ENCODE measurements at regions not wholly inside any gene's neighbourhood (a gene's known extent, or its start where the extent isn't known, plus 50 kb on each side); places are given as distances from the start of the nearest gene placed in this dataset.

DNA sequence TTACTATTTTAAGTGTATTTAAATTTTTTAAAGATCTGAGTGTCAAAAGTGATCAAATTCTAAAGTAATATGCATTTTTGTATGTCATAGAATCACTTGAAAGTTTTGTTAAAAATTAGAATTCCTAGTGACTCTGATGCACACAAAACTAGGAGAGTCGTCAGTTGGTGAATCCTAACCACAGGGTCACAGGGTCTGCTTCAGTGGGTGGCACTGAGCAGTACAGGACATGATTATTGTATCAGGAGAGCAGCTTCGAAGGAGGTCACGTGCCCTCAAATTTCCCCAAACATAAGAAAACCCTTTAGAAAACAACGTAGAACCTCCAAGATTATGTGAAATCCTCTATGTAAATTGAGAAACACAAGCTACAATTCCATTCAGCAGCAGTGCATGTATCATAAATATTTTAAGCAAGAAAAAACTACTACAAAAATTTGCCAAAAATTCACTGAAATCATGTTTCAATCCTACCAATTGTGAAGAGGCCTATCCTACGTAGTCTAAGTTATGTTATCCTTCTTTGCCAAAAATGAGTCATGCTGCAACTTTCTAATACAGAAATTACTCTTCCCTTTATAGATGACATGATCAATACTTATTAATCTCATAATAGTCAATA is 323.6 kb downstream of the AASDHPPT start:
- no peak for DNase-seq (ENCODE audit: low spot score)

DNA sequence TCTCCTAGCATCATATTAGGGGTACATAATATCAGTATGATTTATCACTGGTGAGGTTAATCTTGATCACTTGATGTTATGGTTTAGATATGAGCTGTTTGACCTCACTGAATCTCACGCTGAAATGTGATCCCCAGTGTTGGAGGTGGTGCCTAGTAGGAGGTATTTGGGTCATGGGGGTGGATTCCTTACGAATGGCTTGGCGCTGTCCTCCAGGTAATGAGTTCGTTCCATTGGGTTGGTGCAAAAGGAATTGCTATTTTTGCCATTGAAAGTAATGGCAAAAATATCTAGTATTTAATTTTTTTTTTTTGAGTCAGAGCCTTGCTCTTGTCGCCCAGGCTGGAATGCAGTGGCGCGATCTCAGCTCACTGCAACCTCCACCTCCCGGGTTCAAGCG is 326.3 kb downstream of the AASDHPPT start:
- no peak for DNase-seq (ENCODE audit: low spot score)

DNA sequence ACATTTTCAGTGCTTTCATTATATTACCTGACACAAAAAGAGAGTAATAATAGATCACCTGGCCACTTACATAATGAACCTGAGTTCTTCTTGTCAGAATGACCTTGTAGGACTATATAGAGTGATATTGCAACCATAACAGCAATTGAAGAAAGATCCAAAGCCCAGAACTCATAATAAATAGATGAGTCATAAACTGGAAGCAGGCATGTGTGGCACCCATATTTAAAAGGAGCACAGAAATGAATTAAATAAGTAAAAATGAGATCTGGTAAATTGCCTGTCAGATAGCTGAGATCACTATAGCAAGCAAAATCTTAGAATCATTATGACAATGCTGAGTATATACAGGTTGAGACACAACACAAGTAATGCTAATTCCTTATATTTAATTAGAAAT is 331.8 kb downstream of the AASDHPPT start:
- no peak for DNase-seq (ENCODE audit: low spot score)

DNA sequence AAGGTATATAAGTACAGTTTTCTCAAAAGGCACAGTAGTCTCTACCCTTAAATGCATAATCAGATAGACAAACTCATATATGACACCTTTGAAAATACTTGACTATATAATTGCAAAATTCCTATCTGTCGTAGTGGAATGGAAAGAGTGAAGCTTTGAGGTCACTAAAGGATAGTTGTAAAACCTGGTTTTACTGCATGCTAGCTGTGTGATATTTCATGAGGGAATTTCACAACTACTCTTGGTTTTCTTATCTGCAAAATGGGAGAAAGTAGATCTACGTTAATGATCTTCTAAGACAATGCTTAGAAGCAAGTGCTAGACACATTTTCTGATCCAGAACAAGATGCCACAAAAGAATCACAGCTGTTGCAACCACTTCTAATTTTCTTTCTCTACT is 332.2 kb downstream of the AASDHPPT start:
- no peak for DNase-seq (ENCODE audit: low spot score)

DNA sequence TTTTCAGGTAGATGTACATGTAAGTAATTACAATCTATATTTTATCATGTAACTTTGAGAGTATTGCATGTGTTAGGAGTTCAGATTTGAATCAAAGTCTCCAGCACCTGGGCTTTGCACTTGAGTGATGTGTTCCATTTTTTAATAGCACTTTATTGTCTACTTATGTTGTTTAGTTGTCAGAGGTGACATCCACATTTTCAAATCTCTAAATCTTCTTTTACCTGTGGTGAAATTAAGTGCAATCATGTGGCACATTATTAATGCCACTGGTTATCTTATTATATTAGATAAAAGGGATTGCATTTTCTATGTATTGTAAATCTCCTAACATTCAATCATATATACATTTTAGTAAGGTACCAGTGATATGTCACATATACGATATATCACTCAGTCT is 333.4 kb downstream of the AASDHPPT start:
- no peak for DNase-seq (ENCODE audit: low spot score)

DNA sequence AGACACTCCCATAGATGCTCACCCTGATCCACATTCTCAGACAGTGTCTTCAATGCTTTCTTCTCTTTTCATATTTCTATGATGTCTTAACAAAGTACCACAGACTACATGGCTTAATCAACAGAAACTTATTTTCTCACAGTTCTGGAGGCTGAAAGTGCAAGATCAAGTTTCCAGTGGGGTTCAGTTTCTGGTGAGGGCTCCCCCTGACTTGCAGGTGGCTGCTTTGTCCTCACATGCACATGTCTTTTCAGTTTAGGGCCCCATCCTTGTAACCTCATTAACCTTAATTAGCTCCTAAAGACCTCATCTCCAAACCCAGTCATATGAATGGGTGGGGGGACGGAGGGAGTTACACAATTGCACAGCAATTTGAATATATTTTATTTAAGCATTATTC is 335.8 kb downstream of the AASDHPPT start:
- no peak for DNase-seq (ENCODE audit: low spot score)

DNA sequence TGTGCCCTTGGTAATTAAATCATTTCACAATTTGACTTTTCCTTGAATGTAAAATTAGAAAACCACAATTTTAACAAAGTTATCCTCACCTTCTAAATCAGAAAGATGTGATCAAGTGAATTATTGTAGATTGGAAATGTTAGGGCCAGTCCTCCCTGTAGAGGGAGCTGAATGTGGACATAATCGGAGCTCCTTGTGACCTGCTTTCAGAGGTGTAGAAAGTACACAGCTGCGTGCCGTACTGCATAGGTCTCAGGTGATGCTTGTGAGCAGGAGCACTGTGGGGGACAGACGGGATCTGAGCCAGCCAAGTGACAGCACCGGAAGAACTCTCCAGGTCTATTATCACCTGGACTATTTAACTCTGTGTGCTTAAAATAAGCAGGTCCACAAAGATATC is 338.0 kb downstream of the AASDHPPT start:
- no peak for DNase-seq (ENCODE audit: low spot score)

DNA sequence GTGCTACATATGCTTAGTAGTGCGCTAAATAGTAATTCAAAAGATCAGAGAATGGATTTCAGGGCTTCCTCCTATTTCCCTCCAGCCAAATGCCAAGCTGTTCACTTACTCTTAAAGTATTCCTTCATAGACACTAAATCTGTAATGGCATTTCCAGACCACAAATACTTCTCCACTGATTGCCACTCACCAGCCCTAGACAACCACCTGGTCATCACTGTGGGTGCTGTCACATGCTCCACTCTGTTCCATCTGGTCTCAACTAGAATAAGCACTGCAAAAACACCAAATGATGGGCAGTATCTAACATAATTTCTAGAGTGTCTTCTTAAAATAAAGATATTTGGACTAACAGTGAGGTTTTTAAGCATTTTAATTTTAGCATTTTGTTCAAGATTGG is 341.3 kb downstream of the AASDHPPT start:
- DNase-seq (ENCODE audit: low spot score) = no peak

DNA sequence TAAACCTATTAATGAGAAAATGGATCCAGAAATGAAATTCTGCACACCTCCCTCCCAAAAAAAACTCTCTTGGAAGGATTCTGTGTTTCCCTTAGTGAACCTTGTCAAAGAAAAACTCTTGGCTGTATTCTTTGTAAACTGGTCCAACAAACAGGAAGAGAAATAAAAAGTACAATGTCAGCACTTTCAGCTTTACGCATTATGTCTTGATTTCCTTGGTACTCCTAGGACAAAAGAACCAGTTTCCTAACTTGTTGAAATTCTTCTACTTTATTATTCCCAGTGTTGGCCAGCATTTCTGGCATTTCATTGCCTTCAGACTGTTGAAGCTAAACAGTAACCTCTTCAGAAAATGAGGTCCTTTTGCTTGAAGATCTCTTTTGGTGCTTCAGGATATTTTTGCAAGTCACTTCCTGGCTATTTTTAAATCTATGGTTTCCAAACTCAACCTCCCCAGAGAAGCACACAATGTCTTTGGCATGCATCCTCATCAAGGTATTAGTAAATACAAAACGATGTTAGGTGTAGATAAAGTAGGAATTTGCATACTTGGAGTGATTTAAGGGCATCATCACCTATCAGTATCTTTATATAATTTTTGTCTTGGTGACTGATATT is 342.7 kb downstream of the AASDHPPT start:
- no peak for DNase-seq (ENCODE audit: low spot score)

DNA sequence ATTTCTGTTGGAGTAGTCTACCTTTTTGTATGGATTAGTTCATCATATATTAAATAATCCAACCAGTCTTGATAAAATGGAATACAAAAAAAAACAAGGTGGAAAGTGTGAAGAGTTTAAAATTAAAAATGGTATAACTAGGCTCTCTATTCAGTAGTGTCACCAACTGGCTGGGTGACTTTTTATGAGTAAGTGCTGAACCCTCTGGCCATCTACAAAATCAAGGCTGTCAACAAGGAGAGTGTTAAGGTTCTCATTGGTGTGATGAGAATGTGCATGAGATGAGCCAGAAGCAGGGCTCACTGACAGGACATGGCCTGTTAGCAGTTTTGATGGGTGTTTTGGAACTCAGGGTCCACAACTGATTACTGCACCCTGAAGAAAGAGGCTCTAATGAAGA is 343.2 kb downstream of the AASDHPPT start:
- DNase-seq (ENCODE audit: low spot score) = no peak

DNA sequence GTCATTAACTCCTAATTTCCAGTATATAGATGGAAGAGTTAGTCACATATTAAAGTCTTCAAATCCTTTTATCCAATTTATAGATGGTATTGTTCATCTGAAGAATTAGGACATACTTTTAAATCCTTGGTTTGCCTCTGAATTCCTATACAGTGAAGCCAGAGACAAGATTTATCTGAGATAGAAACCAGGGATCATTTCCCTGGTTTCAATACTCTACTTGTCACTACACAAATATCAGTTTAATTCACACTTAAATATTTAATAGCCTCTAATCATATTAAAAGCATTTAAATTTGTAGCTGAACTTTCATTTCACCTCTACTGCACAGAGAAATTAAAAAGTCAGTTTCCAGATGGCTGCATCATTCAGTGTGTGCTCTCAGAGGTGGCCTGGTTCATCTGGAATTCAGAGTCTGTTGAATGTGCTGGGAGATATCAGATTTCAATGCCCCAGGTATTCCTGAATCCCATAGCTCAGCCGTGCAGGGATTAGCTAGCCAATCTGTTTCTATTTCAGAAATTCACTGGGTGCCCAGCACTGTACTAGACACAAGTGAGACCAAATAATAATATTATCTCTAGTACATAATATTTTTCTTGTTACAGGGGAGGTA is 344.3 kb downstream of the AASDHPPT start:
- DNase-seq (ENCODE audit: low spot score) = no peak

DNA sequence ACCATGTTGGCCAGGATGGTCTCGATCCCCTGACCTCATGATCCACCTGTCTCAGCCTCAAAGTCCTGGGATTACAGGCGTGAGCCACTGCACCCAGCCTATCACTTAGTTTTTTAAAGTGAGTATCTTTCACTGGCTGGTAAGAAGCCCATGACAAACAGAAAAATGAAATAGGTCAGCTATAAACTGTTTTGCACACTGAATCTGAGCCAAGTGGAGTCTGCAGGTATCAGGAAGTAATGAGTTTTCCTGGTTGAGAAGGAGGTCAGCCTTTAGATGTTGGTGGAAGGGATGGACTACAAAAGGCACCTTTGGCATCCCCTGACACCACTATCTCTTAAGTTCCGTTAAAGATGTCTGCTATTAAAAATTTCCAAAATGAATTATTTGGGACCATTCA is 345.1 kb downstream of the AASDHPPT start:
- no peak for DNase-seq (ENCODE audit: low spot score)

DNA sequence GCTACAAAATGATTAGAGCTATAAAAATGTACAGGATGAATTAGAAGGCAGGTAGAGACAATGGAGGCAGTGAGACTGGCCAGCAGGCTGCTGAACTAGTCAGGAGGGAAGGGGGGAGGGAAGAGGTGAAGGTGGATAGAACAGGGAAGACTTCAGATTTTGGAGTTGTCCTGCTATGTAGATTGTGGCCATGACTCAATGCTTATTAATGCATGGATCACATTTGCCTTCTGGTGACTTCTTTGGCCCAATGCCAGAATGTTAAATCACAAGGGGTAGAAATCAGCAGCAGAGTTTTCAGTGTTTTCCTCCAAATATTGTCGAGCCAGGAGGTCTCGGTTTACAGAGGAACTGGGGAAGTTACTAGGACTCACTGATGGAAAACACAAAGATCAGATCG is 346.6 kb downstream of the AASDHPPT start:
- DNase-seq (ENCODE audit: low spot score) = no peak

DNA sequence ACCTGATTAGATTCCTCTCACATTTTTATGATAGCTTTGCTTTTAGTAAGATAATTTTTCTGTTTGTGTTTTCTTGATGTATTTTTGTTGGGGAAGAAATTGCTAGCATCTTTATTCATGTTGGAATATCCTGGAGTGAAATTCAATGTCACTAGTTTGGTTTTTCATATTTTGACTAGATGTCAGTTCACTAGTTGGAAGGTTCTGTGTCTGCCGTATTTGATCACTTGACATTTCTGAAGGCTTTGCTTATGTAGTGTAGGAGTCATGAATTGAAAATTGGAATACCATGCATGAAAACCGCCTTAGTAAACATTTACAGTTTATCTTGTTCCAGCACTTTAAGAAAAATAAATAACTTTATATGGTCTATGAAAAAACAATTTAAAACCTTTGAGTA is 348.4 kb downstream of the AASDHPPT start:
- no peak for DNase-seq (ENCODE audit: low spot score)

DNA sequence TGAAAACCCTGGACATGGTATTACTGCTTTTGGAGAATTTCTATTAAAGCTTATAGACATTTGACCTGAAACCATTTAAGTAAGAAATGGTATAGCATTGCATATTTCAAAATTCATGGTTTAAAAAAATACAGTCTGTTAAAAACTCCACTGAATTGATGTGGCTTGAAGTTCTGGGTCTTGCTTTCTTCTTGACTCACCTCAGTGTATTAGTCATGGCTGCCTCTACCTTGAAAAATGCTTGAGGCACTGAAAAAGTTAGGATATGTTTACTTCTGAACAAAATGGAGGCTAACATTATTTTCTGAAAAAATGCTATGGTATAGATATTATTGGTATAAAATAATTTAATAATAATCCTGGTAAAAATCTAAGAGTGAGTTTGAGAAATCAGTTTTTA is 349.2 kb downstream of the AASDHPPT start:
- no peak for DNase-seq (ENCODE audit: low spot score)

DNA sequence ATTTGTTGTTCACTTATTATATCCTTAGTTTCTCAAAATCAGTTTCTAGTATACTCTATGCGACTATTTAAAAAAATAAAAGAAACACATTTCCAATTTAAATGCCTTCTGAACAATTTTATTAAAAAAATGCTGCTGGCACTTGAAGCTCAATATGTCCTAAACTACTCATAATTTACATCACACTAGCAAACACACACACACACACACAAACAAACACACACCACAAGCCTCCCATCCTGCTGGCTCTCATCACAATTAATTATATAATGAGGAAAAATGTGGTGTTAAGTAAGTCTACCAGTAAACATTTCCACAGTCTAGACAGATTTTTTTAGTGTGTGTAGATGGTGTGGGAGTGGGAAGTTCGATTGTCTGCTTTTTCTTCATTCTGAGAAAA is 350.3 kb downstream of the AASDHPPT start:
- no peak for DNase-seq (ENCODE audit: low spot score)

DNA sequence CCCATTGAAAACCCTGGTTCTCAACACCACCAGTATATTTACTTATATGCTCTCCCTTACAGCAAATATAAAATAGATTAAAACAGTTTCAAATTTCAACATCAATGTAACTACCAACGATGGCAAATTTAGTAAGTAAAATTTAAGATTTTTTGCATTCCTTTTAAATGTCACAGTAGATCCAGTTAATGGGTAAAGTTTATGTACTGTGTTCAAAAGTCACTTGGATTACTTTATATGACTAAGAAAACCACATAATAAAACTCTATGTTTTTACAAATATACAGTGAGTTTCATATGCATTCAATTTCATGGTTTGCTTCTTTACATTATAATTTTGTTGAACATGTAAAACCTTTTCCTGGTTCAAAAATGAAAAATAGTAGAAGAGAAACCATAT is 364.6 kb downstream of the AASDHPPT start:
- no peak for DNase-seq (ENCODE audit: low spot score)

DNA sequence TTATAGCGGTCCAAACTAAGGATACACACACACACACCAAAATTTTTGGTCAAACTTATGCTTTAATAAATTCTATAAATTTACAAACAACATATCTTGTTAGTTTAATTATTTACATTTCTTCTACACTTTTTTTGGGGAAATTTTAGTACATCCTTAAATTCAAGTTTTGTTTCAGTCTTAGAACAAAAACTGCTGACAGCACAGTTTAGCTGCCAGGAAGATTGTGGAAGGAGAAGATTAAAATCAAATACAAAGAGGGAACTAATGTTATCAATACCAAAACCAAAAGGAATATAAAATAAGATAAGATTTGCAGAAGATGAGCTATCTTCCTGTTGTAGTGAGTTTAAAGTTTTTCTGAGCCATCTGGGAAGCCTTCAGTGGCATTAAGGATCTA is 368.8 kb downstream of the AASDHPPT start:
- DNase-seq (ENCODE audit: low spot score) = no peak

DNA sequence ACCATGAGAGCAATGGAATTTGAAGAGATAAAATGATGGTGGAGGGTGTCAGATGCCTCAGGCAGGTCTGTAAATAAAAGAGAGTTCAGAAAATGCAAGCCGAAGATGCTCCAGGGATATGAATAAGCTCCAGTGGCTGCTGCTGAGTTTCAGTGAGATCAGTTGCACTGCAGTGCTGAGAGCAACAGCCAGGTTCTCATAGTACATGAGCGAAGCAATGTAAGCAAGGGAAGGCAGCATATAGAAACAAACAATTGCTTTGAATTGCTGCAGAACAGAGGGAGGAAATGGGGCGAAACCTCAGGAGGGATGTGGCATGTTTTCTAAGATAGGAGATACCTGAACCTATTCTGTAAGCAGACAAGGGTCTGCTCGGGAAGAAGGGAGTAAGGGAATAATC is 369.5 kb downstream of the AASDHPPT start:
- no peak for DNase-seq (ENCODE audit: low spot score)

DNA sequence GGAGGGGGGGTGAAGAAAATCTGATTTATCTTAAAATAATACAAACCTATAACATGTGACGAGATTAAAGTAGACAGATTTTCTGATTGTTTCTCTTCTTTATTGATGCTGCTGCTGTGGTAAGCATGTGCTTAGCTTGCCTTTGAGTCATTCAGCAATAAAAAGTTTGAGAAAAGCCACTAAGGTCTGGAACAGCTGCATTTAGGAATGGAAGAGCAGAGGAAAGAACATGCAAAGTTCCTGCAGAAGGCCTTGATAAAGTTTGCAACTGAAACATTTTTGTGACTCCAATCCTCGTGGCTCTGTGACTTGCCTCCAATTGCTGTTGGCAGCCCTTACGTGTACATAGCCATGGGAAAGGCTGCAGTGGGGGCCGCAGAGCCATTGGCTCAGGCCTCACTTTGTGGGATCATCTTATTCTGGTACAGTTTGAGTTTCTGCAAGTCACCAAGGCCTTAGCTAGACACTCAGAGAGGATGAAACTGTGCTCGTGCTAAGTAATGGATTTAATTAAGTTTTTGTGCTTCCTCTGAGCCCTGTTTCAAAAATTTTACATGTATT is 370.2 kb downstream of the AASDHPPT start:
- DNase-seq (ENCODE audit: low spot score) = no peak

DNA sequence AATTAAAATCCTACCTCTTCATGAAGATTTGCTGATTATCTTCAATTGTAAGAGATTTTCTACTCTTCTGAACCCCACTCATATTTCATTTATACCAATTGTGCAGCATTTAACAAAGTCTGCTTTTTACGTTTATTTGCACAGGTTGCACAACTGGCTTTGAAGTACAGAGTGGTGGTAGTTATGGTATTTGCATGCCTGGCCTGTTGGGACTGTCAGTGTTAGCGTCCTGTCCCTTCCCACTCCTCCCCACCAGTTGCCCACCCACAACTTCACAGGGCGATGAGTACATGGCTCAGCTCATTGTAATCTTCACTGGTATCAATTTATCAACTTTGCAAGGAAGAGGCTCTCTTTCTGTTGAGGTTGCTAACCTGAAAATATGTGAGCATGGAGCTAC is 372.3 kb downstream of the AASDHPPT start:
- no peak for DNase-seq (ENCODE audit: low spot score)

DNA sequence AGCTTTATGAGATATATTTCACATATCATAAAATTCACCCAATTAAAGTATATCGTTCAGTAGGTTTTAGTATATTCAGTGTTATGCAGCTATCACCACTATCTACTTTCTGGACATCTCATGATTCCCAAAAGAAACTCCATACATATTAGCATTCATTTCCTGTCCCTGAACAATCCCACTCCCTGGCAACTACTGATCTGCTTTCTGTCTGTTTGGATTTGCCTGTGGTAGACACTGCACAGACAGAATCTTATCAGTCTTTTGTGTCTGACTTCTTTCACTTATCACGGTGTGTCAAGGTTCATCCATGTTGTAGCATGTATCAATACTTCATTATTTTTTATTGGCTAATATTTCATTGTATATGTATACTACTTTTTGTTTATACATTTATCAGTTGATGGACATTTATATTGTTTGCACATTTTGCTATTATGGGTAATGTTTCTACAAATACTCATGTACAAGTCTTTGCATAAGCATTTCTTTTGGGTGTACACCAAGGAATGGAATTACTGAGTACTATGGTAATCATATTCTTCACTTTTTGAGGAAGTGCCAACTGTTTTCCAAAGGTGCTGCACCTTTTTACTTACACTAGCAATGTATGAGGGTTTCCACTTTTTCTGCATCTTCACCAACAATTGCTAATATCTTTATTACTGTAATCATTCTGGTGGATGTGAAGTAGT is 373.9 kb downstream of the AASDHPPT start:
- DNase-seq (ENCODE audit: low spot score) = no peak

DNA sequence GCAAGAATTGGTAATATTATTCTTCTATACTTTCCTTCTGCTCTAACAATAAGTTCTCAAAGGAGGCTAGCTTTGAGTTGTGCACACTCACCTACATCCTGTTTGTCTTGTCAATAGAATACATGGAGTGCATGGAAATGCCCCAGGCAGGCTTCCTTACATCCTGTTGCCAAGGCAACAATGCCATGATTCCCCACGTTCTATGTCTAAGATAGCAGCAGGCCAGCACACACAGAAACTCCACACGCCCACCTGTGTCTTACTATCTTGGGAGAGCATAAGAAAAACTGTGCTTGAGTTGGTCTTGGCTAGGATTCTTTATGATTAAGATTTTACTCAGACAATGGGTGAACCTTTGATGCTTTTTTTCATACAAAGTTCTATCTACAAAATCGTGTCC is 379.2 kb downstream of the AASDHPPT start:
- DNase-seq (ENCODE audit: low spot score) = no peak
